GM19438 (cell line): ENCODE measurements at regions not wholly inside any gene's neighbourhood (a gene's known extent, or its start where the extent isn't known, plus 50 kb on each side); places are given as distances from the start of the nearest gene placed in this dataset.
"Not testable (repeated sequence)": the region's sequence is repeated elsewhere in the genome, so short reads cannot be mapped to it uniquely, and the experiment has no call there.

Experiments
- ATAC-seq: cut with Tn5 transposase; IDR thresholded peaks from one replicate; pipeline ENCODE4 v1.9.1; 2021; ENCODE audit warnings: low read depth; ENCODE audit not compliant: unreplicated experiment

- no peak for ATAC-seq
Observed at GRCh38 chr4:110364911-110365520, 110.9 kb upstream of the ENPEP start.

GRCh38 chr4:110361921-110362320 lies 114.0 kb upstream of the ENPEP start:
- ATAC-seq = no peak

GRCh38 chr4:110359076-110359475 lies 116.9 kb upstream of the ENPEP start:
- ATAC-seq = no peak

- ATAC-seq = no peak
Observed at GRCh38 chr4:110357521-110357920, 118.4 kb upstream of the ENPEP start.

GRCh38 chr4:110354460-110354859 lies 121.5 kb upstream of the ENPEP start:
- ATAC-seq = no peak

- no peak for ATAC-seq
Observed at GRCh38 chr4:110352670-110353442, 123.1 kb upstream of the ENPEP start.

GRCh38 chr4:110348711-110349383 lies 127.1 kb upstream of the ENPEP start:
- no peak for ATAC-seq

GRCh38 chr4:110347805-110348204 lies 128.2 kb upstream of the ENPEP start:
- ATAC-seq = no peak

GRCh38 chr4:110344165-110344564 lies 131.8 kb upstream of the ENPEP start:
- ATAC-seq = no peak

- no peak for ATAC-seq
Observed at GRCh38 chr4:110343534-110343933, 132.4 kb upstream of the ENPEP start.

GRCh38 chr4:110341118-110341517 lies 134.8 kb upstream of the ENPEP start:
- ATAC-seq = not testable (repeated sequence)

- no peak for ATAC-seq
Observed at GRCh38 chr4:110335399-110335798, 137.0 kb upstream of the ELOVL6 start.

- no peak for ATAC-seq
Observed at GRCh38 chr4:110332483-110332882, 134.1 kb upstream of the ELOVL6 start.

- not testable (repeated sequence) for ATAC-seq
Observed at GRCh38 chr4:110326426-110326825, 128.0 kb upstream of the ELOVL6 start.

- ATAC-seq = no peak
Observed at GRCh38 chr4:110310795-110311194, 112.4 kb upstream of the ELOVL6 start.

GRCh38 chr4:110309675-110310074 lies 111.3 kb upstream of the ELOVL6 start:
- ATAC-seq = no peak

- no peak for ATAC-seq
Observed at GRCh38 chr4:110306303-110306702, 107.9 kb upstream of the ELOVL6 start.

GRCh38 chr4:110305455-110305854 lies 107.0 kb upstream of the ELOVL6 start:
- no peak for ATAC-seq

- ATAC-seq = no peak
Observed at GRCh38 chr4:110296892-110297291, 98.5 kb upstream of the ELOVL6 start.

- no peak for ATAC-seq
Observed at GRCh38 chr4:110294165-110294564, 95.8 kb upstream of the ELOVL6 start.

GRCh38 chr4:110292994-110293744 lies 94.8 kb upstream of the ELOVL6 start:
- ATAC-seq = no peak
